Right atrium auricular region (tissue), 2 donors: ENCODE measurements at regions not wholly inside any gene's neighbourhood (a gene's known extent, or its start where the extent isn't known, plus 50 kb on each side); places are given as distances from the start of the nearest gene placed in this dataset.

Experiments used
- DNase-seq: peaks from one replicate; pipeline ENCODE4 v3.0.0-alpha.2; 2019; ENCODE audit warnings: low spot score
- H3K27ac ChIP-seq, 2 donors: fragments of 200-600 bp; sonication (generic); 1 replicate in 1 of 2; 2 replicates in 1 of 2; pipeline ENCODE4 v1.5.1; 2016 to 2019
- H3K27me3 ChIP-seq, 2 donors: fragments of 200-600 bp; sonication (generic); one replicate each; pipeline versions ENCODE4 v1.5.1 to v1.6.0; 2017 to 2019
- H3K36me3 ChIP-seq: fragments of 200-600 bp; sonication (generic); one replicate; pipeline ENCODE4 v1.5.1; 2016
- H3K4me1 ChIP-seq, 2 donors: fragments of 200-600 bp; sonication (generic); one replicate each; pipeline versions ENCODE4 v1.5.1 to v1.6.0; 2017 to 2019
- H3K4me3 ChIP-seq, 2 donors: fragments of 200-600 bp; sonication (generic); 1 replicate in 1 of 2; 2 replicates in 1 of 2; pipeline ENCODE4 v1.5.1; 2017 to 2019; ENCODE audit warnings: mild to moderate bottlenecking in 1 of 2, moderate library complexity in 1 of 2
- H3K9me3 ChIP-seq, 2 donors: fragments of 200-600 bp; sonication (generic); one replicate each; pipeline ENCODE4 v1.5.1; 2019
- TF ChIP-seq, protein P1 (sequence below), 2 donors: fragments of 200-600 bp; sonication (generic); IDR thresholded peaks; one replicate each; pipeline ENCODE4 v1.5.1; 2019; ENCODE audit warnings: antibody characterized with exemption in 2 of 2

DNA sequence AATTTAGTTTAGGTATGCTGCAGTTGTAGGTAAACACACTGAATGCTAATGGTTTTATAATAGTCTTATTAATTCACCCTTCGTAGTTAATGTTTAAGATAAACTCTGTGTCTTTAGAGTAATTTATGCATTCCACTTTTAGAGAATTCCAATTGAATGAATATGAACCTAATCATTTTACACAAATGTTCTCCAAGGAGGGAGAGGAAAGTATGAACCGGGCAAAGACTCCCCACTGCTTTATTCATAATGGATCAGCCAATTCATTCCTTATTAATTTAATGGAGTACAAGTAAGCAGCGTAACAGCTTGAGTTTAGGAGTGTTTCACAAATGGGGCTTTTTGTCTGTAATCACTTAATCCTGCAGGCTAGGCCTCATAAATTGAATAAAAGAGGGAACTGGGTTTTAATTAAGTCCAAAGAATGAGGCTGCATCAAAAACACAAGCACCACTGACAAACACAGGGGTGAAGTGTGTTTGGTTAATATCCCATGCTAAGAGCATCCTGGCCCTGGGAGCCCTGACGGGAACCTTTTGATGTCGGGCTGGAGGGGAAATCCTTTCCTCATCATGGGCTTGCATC, 375.7 kb upstream of the DYNLRB2 start:
- Histone ChIP-seq H3K9me3 (no peaks in the 10 kb centered on the region), H3K36me3 (no peaks in the 10 kb centered on the region), H3K27ac (no peak overlapping the region), H3K4me1 (no peaks in the 10 kb centered on the region), H3K4me3 (no peak overlapping the region), H3K27me3 (no peaks in the 10 kb centered on the region)
- DNase-seq: no peak
- TF ChIP-seq, protein P1, sequence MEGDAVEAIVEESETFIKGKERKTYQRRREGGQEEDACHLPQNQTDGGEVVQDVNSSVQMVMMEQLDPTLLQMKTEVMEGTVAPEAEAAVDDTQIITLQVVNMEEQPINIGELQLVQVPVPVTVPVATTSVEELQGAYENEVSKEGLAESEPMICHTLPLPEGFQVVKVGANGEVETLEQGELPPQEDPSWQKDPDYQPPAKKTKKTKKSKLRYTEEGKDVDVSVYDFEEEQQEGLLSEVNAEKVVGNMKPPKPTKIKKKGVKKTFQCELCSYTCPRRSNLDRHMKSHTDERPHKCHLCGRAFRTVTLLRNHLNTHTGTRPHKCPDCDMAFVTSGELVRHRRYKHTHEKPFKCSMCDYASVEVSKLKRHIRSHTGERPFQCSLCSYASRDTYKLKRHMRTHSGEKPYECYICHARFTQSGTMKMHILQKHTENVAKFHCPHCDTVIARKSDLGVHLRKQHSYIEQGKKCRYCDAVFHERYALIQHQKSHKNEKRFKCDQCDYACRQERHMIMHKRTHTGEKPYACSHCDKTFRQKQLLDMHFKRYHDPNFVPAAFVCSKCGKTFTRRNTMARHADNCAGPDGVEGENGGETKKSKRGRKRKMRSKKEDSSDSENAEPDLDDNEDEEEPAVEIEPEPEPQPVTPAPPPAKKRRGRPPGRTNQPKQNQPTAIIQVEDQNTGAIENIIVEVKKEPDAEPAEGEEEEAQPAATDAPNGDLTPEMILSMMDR (IDR thresholded peaks at IDR 0.05): no peak

- DNase-seq: no peak
- Histone ChIP-seq H3K9me3 (no peaks in the 10 kb centered on the region), H3K4me3 (no peak overlapping the region), H3K4me1 (no peaks in the 10 kb centered on the region), H3K27me3 (no peaks in the 10 kb centered on the region), H3K36me3 (no peaks in the 10 kb centered on the region), H3K27ac (no peak overlapping the region)
- TF ChIP-seq, protein P1 (IDR thresholded peaks at IDR 0.05): no peak
These were observed 377.5 kb upstream of the DYNLRB2 start for GRCh38 chr16:80163339-80163738.

GRCh38 chr16:80161799-80162739, 378.7 kb upstream of the DYNLRB2 start:
- DNase-seq: no peak
- no peak overlapping the region for H3K4me3 ChIP-seq
- no peaks in the 10 kb centered on the region for H3K27me3 ChIP-seq
- H3K9me3 ChIP-seq: no peaks in the 10 kb centered on the region
- H3K4me1 ChIP-seq: no peaks in the 10 kb centered on the region
- no peaks in the 10 kb centered on the region for H3K36me3 ChIP-seq
- TF ChIP-seq, protein P1 (IDR thresholded peaks at IDR 0.05): no peak
- no peak overlapping the region for H3K27ac ChIP-seq

DNA sequence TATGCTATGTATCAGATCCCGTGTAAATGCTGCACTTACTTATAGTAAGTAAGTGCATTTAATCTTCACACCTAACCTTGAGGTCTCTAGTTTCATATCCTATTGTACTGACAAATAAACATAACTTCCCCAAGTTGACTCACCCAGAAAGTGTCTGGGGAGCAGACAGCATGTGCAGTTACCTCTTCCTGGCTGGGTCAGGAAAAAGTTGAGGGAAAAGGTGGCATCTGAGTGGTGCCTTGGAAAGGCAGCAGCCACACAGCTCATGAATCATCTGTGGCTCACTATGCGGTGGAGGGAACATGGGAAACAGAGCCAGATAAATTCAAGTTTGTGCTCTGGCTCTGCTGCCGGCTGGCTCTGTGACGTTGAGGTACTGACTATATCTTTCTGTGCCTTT, 382.0 kb upstream of the DYNLRB2 start:
- Histone ChIP-seq H3K36me3 (no peaks in the 10 kb centered on the region), H3K4me3 (no peak overlapping the region), H3K27me3 (no peaks in the 10 kb centered on the region), H3K9me3 (no peaks in the 10 kb centered on the region), H3K27ac (no peak overlapping the region), H3K4me1 (no peaks in the 10 kb centered on the region)
- TF ChIP-seq, protein P1 (IDR thresholded peaks at IDR 0.05): no peak
- DNase-seq: no peak

DNA sequence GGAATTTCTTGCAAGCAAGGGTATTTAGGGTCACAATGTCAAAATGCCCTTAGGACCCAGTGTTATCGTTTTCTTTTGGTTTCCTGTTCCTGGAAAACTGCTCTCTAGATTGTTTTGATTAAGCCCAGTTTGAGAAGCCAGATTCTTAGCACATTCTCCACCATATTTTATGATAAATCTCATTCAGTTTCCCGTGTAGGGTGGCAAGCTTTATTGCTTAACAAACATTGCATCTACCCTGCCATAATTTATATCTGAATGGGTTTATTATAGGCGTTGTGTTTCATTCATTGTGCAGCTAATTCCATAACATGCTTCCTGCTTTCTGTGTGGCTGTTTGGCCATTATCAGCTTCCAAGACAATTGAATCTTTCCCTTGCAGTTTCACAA, 389.1 kb upstream of the DYNLRB2 start:
- Histone ChIP-seq H3K4me3 (no peak overlapping the region), H3K27ac (no peak overlapping the region), H3K27me3 (no peaks in the 10 kb centered on the region), H3K36me3 (no peaks in the 10 kb centered on the region), H3K4me1 (peaks cover 0 to 3% of the 10 kb centered on the region in 2 donors), H3K9me3 (no peaks in the 10 kb centered on the region)
- TF ChIP-seq, protein P1 (IDR thresholded peaks at IDR 0.05): no peak
- no peak for DNase-seq
